Glomerular visceral epithelial cell (primary cell): ENCODE measurements at regions not wholly inside any gene's neighbourhood (a gene's known extent, or its start where the extent isn't known, plus 50 kb on each side); places are given as distances from the start of the nearest gene placed in this dataset.

Experiments used
- DNase-seq: peaks from one replicate; pipeline ENCODE4 v3.0.0-alpha.2; 2016; ENCODE audit errors: extremely low spot score

DNA sequence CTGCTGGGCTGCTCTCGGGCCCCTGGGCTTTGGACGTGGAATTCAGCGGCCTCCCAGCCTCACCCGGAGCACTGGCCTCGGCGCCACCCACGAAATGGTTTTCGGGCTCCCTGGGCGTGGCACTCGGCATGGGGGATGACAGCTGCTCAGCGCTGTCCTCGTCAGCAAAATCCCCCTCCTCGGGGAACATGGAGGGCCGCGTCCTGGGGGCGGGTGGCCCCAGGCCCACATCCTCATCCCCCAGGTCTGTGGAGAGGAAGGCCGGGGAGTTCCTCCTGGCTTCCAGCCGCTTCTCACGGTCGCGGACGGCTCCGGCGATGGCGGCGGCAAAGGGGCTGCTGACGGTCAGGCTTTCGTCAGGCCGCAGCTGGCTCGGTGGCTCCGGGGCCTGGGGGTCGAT, 88.4 kb downstream of the CTTN start:
- no peak for DNase-seq

DNA sequence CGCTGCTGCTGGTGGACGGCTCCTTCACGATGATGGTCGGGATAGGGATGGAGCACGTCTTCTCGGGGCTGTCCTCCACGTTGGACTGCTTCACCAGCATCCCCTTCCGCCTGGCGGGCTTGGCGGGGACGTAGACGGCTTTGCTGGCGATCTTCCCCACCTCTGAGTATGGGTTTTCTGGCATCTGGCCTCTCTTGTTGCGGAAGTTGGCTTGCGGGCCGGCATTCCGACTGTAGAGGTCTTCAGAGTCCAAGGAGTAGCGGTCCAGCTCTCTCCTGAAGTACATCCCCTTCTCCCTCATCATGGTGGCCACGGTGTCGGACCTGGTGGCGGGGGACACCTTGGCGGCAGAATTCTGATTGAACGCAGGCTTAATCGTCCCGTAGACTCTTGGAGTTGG, 88.8 kb downstream of the CTTN start:
- DNase-seq: no peak

DNA sequence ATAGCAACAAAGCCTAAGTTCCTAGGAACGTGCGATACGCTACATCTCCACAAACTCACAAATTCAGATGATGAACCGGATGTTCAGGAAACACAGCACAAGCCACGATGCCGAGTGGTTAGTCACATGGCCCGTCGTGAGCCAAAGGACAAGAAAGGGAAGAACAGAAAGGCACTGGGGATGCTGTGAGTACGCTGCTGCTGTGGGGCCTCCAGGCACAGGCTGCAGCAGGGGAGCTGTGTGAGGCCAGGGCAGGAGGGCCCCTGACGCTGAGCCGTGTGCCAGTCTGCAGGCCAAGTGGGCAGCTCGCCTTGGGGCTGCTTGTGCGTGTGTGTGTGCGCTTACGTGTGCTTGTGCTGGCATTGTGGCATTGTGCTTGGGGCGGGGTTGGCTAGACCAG, 89.4 kb downstream of the CTTN start:
- no peak for DNase-seq

DNA sequence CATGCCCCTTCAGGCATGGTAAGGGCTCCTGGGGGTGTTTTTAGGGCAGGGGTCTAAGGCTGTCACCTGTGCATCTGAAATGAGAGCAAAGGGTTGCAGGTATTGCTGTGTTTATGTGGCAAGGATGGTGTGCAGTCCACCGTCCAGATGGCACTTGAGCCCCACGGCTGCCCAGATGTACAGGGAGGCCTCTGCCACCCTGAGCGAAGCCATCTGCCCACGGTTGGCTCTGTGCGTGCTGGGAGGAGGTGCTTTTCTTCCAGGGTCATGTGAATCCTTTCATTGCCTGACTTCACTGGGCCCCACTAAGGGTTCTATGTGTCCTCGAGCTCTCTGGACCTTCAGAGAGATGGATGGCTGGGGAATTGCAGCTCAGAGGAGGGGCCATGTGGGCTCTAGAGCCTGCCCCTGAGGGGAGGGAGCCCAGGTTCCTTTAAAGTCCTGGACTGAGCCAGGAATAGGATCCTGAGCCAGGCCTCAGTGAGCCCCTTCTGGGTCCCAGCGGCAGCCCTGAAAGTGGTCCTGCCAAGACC, 89.9 kb downstream of the CTTN start:
- no peak for DNase-seq

DNA sequence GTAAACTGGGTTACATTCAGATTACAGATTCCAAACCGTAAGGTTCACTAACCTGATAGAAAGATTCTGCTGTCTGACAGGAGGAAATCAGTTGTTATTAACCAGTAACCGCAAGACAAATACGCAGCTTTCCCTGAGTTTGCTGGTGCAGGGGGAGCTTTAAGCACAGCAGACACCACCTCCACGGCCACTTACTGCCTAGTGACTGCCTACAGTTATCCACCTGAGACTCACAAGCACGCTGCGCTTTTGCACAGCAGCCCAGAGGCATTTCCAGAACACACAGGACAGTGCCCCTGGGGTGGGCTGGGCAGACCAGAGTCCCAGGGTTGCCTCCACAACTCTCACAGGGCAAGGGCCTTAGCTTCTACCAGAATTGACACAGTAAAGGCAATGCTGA, 90.9 kb downstream of the CTTN start:
- DNase-seq: no peak

DNA sequence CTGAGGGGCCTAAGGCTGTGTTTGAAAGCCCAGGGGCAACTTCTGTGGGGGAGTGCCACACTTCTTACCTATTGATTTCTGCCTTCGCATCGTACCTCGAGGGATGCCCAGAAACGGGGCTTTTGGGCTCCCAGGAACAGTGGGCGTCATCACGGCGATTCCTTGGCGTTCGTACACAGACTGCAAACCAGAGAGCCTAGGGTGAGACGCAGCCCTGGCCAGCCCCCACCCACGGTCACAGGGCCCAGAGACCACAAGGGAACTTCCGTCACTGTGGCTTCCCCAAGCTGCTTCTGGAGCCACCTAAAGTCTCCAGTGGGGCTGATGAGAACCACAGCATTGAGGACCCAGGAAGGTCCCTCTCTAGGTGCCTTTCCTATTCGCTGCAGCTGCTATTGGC, 91.9 kb downstream of the CTTN start:
- no peak for DNase-seq

DNA sequence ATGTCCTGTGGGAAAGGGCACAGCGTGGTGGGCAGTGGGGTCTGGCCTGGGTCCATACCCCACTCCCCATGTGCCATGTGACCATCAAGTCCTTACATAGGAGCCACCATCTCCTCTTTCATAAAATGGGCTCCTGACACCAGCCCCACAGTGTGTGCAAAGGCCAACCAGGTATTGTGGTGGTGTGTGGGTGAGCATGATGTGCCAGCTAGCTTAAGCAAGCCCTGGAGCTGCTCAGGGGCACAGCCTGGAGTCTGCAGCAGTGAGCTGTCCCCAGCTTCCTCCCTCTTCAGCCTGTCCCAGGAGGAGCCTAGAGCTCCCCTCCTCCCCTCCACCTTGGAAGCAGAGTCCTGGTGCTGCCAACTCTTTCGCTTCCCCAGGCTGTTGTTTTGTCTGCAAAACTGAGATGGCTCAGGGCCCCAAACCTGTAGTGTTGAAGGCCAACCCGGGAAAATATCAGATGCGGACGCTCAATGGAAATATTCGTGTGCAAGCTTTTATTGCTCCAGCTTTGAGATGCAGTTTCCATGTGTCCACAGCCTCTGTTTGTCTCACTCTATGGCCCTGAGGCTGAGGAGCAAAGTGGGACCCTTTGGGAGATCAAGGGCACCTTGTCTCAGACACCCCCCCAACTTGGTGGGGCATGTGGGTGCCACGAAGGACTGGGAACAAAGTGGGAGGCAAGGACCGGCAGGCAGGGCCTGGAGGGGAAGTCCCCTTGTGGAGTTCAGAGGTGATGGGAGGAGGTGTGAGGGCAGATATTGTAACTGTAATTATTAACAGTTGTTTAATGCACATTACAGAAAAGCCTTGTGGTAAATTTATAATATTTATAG, 92.6 kb downstream of the CTTN start:
- DNase-seq: no peak

DNA sequence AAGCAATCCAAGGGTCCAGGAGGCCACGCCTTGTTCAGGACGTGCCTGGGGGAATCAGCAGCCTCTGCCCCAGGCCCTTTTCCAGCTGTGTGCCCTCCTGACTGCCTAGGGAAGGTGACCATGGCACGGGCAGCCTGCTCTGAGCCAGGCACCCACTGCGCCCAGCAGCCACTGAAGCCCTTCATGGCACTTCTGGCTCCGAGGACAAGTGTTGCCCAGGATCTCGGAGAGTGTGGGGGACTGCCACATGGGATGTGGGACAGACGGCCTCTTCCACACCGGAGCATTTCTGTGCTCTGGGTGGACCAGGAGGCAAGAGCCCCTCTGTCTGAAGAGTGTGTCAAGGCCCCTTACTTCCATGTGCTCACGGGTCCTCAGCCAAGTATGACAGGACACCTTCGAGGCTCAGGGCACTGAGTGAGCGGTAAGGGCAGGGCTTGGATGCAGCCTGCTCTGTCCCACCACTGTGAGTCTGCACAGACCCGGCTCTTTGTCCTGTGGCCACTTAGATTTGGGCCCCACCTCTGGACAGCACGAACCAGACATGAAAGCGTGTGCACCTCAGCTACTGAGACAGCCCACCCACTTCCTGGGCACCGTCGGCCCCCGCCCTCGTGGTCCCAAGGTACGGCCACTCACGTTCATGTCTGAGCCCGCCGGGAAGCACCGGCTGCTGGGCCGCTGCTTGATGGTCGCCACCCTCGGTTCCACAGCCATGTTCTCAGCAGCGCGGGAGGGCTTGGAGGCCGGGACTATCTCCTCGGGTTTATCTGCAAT, 93.6 kb downstream of the CTTN start:
- DNase-seq: no peak

DNA sequence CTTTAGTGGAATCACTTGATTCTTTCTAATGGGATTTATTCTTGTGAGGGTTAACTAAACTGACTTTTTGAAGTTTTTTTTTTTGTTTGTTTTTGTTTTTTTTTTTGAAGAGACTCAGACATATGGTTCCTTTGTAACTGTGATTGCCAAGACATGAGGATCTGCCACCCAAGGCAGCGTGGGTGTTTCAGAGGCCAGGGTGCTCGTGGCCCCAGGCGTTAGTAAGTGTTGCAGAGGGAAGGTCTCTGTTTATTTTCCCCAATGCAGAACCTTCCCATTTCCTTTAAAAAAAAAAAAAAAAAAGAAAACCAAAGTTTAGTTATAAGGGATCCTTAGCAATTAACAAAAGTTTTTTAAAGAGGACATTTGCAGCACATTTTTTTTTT, 94.8 kb downstream of the CTTN start:
- no peak for DNase-seq

DNA sequence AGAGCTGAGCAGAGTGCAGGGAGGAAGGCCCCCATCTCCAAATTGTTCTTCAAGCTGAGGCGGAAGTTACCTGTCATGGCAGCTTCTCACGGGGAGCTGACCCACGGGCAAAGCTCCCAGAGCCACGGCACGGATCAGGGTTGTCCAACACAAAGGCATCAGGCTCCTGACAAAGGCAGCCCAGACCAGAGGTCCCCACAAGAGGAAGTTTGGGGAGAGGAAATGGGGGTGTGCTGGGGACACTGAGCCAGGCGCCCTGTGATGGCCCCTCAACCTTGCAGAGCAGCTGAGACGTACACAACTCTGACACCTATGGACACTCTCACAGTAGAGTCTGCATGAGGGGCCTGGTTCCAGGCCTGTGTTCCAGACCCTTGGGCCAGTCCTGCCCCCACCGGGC, 95.6 kb downstream of the CTTN start:
- DNase-seq: no peak

DNA sequence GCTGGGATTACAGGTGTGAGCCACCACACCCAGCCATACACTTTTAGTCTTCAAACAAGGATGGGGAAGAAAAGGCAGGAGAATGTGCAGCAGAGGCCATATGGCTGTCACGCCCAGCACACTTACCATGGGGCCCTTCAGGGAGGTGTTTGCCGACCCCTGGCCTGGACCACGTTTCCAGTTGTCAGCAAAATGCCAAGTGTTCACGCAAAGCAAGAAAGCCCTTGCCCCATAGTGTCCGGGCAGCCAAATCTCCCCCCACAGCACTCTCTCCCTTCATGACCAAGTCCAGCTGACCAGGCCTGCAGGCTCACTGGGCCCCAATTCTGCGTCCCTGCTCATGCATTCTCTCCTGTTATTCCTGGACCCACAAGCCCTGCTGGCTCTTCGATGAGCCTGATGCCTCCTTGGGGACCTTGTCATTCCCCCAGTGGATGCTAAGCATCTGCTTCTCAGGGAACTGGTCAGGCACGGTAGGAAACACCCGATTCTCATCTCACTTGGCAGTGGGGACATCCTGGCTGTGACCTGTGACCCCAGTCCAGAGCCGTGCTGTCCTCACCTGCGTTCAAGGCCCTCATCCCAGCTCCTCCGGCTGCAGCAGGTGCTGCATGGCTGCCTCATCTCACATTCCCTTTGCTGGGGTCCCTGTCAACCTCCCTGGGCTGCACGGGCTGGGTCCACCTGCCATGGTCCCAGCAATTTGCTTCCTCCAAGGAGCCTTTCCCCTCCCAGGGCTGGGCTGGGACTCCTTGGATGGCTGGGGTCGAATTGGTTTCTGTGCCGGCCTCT, 96.4 kb downstream of the CTTN start:
- DNase-seq: no peak

DNA sequence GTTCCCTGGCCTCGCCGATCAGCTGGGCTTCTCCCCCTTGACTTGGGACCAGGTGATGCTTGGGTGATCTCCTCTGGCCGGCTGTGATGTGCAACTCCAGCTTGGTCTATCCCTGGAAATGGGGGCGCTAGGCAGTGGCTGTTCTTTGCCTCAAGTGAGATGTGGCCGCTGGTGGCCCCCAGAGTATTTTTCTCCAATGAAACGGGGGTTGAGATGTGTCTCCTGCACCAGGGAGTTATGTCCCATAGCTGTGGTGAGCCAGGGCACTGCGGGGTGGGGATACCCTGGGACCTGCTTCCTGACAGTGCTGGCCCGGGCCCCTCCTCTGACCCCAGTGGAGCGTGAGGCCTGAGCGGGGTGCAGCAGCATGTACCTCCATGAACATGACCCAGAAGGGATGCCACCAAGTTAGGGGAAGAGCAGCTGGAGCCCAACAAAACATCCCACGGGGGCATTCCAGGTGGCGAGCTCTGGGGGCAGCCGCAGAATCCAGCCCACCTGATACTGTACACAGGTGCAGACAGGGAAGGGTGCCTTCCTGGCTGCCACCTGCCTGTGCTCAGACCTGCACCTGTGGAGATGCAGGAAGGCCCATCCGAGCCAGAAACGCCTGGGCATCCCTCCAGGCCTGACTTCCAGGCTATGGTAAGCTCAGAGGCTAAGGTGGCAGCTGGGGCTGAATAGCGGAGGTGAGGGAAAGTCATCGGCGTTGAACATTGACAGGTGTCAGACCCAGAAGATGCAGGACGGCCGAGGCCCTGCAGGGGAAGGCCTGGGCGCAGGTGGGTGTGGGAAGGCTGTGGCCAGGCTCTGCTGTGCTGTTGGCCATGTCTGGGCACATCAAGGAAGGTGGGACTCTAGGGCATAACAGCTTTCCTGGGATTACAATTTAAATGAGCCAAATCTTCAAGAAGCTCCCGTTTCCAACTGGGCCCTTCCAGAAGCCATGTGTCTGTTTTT, 97.3 kb downstream of the CTTN start:
- no peak for DNase-seq

DNA sequence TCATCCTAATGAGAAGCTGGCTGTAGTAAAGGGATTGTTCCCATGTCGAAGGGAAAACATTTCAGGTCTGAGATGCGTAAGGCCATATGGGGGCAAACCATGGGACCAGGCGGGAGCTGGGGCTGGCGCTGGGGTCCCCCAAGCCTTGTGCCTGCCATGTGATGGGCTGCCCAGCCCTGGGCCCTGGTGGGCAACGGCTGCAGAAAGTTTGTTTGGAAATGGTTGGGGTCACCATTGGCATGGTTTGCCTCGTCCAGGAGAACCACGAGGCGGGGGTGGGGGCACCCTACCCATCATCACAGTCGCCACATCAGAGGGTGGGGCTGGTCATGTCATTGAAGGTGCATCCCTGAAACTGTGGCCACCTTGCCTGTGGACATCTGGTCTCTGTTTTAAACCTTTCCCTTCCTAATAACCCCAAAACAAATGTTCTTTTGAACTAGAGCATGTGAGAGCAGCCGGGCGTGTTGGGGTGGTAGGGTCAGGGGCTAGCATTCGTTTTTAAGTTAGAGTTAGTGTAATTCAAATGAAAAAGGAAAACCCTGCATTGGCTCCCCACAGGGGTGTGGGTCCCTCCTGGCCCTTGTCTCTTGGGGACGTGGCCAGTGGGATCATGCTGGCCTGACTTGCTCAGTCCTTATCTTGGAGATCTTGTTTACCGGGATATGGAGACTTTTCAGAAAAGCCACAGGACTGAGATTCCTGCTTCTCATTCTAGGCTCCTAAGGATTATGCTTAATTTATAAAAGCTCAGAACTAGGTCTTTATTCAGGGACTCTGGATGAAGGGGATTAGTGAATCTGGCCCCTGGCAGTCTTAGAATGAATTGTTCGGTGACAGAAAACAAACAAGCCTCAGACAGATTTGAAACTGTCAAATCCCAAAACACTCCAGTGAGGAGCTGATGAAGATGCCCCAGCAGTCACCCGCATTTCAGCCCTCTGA, 98.5 kb downstream of the CTTN start:
- no peak for DNase-seq

DNA sequence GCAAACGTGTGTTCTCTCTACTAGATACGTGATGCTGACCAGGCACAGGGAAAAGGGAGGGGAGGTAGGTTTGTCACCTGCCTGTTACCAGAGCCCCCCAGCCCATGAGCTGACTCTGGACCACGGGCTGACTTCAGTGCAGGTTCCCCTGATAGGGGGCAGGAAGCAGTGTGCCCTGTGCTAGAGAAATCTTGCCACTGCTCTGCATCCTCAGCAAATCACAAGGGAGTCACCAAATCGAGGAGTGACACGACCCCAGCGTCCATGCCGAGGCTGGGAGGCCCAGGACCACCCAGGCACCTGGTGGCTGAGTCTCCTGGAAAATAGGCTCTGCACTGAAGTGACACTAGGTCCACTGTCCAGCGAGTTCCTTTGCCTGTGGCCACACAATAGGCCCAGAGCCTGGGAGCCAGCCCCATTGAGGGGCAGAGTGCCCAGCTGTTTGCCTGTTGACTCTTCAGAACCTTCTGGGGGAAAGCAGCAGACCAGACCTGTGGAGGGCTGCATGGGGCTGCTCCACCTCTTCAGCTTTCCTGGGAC, 99.3 kb downstream of the CTTN start:
- no peak for DNase-seq

DNA sequence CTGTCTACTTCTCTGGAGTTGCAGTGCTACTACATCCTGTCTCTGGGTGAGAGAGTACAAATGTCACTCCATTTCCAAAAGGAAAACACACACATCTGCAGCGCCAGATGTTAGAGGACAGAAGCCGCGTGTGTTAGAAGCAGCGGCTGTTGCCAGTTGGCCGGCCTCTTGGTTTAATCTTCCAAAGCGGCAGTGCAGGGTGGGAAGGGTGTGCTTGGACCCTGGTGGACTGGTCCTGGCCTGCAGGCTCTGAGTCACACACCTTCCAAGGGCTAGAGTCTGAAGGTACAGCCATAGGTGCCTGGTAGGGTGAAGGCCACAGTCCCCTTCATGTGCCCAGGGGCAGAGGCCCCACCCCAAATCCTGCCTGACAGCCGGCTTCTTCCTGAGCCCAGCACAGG, 99.8 kb downstream of the CTTN start:
- no peak for DNase-seq

DNA sequence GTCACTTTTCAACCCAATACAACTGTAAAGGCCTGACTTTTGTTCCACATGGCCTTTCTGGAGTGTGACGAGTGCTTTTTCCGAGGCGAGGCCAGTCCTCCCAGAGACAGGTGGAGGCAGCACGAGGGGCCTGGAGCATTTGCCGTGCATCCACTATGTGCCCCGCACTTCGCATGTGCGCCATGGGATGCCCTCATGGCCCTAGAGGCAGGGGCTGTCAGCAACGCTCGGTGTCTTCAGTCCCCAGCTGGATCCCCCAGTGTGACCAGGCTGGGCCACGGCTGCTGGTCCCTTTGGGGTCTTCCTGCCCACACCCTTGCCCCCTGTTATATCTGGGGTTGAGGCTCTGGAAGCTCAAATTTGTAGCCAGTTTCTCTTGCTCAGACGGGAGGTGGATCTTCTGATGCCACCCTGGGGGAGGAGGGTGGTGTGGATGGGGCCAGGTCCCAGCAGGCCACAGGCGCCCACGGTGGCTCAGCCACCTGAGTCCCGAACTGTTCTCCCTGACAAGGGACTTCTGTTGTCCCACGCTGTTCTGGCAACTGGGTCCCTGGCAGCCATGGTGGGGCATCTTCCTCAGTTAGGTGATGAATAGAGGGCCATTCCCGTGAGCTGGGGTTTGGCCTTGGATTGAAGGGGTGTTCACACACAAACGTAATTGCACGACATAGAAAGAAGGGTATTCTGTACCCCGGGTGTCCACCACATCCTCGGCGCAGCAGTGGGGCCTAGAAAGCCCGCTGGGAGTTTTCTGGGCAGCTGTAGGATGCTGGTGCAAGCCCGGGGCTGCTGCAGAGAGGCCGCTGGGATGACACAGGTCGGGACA, 100.9 kb downstream of the CTTN start:
- no peak for DNase-seq

DNA sequence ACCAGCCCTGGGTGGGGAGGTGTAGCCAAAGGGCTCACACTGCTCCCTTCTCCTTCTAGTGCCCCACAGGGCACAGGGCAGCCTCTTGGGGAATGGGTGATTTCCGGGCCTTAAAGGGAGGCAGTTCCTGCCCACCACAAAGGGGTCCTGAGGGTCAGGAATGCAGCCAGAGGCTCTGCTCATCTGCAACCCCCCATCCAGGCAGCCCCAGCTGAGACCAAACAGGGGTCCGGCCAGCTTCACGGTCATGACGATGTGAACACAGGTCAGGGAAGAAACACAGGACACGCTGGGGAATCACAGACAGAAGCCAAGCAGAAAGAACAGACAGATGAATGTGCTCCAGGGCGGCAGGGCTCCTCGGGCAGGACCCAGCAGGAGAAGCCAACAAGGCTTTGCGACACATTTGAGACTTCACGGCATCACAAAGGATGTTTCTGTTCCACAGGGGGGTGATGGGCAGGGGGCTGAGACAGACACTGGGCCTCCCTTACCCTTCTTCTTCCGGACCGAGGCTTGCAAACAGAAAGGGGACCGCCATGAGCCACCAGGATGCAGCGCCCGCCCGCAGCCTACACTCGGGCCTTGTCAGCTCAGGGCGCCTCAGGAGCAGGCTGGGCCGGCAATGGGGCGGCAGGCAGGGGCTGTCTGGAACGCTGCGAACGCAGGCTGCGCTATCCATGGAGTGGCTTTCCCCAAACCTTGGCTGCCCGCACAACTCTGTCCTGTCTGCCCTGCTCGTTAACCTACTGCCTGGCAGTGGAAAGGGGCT, 101.9 kb downstream of the CTTN start:
- no peak for DNase-seq
